ENCODE measurements at regions not wholly inside any gene's neighbourhood (a gene's known extent, or its start where the extent isn't known, plus 50 kb on each side); places are given as distances from the start of the nearest gene placed in this dataset.

DNA sequence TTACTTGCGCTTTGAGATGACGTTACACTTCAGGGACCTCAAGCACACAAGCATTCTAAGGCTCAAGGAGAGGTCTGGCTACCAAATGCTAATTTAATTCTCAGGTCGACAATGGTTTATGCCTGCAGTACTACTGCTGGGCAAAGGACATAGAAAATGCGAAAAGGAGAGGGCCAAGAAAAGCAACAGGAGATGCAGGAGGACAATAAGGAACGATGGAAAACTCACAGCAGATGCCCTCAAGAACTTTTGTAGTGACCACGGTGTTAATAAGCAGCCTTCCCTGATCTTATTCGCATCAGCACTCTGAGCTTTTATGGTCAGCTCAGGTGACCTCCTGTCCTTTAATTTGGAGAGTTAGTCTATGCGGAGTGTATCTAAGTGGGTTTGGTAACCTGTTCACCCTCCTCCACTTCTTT is 146.3 kb downstream of the GPR85 start:
- WGBS, 2 donors (ENCODE audit: low coverage in 1 of 2): 9 to 12% methylated on average over 6 to 8 of the region's 8 CpGs
- Histone ChIP-seq H3K36me3 (no peaks in the 10 kb centered on the region), H3K27ac (peak overlapping the region; percentile 79 to 88 (median 84)), H3K27me3 (no peaks in the 10 kb centered on the region), H3K4me3 (peak overlapping the region; percentile 10 to 88 (median 86)), H3K9me3 (no peaks in the 10 kb centered on the region), H3K4me1 (peaks cover 0 to 34% (median 13%) of the 10 kb centered on the region in 4 donors)
- in situ Hi-C loops (cut with MboI; ENCODE audit: low pct_ligation_motif_present in 1 of 4, low pct_unique_long_range_greater_than_20kb in 1 of 4, low sequenced_read_pairs in 3 of 4): no loop called here
- no peak for DNase-seq
- intact Hi-C loops (cut with DNase I; ENCODE audit: low total_unique reads): no loop called here
- TF ChIP-seq, protein P1, sequence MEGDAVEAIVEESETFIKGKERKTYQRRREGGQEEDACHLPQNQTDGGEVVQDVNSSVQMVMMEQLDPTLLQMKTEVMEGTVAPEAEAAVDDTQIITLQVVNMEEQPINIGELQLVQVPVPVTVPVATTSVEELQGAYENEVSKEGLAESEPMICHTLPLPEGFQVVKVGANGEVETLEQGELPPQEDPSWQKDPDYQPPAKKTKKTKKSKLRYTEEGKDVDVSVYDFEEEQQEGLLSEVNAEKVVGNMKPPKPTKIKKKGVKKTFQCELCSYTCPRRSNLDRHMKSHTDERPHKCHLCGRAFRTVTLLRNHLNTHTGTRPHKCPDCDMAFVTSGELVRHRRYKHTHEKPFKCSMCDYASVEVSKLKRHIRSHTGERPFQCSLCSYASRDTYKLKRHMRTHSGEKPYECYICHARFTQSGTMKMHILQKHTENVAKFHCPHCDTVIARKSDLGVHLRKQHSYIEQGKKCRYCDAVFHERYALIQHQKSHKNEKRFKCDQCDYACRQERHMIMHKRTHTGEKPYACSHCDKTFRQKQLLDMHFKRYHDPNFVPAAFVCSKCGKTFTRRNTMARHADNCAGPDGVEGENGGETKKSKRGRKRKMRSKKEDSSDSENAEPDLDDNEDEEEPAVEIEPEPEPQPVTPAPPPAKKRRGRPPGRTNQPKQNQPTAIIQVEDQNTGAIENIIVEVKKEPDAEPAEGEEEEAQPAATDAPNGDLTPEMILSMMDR (IDR thresholded peaks at IDR 0.05): no peak
- TF ChIP-seq EP300 (IDR thresholded peaks at IDR 0.05; ENCODE audit: low read depth): no peak
- TF ChIP-seq POLR2A (IDR thresholded peaks at IDR 0.05): no peak
- TF ChIP-seq POLR2AphosphoS5 (IDR thresholded peaks at IDR 0.05): no peak

DNA sequence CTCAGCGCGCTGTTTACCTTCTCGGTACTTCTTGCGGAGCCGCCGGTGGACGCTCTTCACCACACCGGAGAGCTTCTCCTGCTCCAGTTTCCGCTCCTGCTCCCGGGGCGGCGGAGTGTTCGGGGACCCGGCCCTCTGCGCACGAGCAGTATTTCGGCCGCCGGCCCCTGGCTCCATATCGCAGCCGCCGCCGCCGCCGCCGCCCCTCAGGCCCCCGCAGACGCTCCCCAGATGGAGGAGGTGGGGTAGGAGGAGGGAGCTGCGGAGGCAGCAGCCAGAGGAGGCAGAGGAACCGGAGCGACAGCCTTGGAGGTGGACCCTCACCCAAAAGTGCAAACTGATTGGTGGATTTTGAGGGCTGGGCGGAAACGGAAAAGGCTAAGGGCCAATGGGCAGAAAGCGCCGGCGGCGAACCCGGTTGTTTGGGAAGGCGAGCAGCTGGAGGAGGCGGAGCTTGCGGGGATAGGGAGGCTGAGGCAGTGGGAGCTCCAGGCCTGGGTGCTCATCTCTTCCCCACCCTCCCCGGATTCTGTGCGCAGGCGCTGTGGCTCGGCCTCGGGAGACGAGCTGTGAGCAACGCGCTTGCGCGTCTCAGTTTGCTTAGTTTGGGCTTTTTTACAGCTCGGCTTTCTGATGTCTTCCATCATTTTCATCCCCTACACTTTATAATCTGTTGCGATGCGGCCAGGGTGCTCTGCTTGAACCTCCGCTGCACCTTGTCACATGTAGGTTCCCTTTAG is 146.9 kb downstream of the GPR85 start:
- WGBS, 2 donors (ENCODE audit: low coverage in 1 of 2): 0 to 1% methylated on average over 5 to 48 of the region's 55 CpGs
- in situ Hi-C loops (cut with MboI; ENCODE audit: low pct_ligation_motif_present in 1 of 4, low pct_unique_long_range_greater_than_20kb in 1 of 4, low sequenced_read_pairs in 3 of 4) (no loop called here), intact Hi-C loops (cut with DNase I; ENCODE audit: low total_unique reads) (no loop called here)
- Histone ChIP-seq H3K4me1 (peaks cover 0 to 34% (median 13%) of the 10 kb centered on the region in 4 donors), H3K36me3 (no peaks in the 10 kb centered on the region), H3K27ac (peak overlapping the region; percentile 79 to 88 (median 84)), H3K9me3 (no peaks in the 10 kb centered on the region), H3K27me3 (no peaks in the 10 kb centered on the region), H3K4me3 (peak overlapping the region; percentile 69 to 88 (median 86))
- TF ChIP-seq POLR2AphosphoS5 (IDR thresholded peaks at IDR 0.05) (peak in 2 of 3 donors; percentile 66 to 68), POLR2A (IDR thresholded peaks at IDR 0.05) (peak; percentile 54), EP300 (IDR thresholded peaks at IDR 0.05; ENCODE audit: low read depth) (no peak)
- DNase-seq: peak; percentile 100

DNA sequence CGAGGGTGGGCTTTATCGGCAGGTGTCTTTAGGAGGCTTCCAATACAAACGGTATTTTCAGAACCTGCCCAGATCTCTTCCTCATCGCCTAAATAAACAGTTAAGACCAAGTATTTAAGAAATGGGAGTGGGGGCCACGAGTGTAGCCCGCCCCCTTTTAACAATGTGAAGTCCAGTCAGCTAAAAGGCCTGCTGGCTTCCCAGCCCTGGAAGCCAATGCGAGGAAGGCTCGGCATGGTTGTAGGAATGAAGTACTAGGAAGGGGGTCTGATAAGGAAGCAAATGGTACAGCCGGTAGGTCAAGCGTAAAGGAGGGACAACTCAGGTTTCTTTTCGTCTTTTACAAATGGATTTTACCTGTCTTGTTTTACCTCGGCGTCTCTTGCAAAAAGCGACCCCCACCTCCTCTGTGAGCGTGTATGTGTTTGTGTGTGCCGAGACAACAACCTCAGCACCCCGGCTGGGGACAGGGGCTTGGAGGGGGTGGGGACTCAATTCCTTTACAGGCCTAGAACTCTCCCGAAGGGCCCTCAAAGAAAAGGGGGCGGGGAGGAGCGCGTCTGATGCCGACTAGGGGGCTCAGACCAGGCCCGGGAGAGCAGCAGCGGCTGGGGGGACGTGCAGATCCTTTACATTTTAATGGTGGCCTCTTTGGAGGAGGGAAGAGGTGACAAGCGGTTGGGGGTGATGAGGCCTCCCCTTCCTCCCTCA is 147.6 kb downstream of the GPR85 start:
- Histone ChIP-seq H3K27me3 (no peaks in the 10 kb centered on the region), H3K4me1 (peaks cover 0 to 34% (median 13%) of the 10 kb centered on the region in 4 donors), H3K36me3 (no peaks in the 10 kb centered on the region), H3K9me3 (no peaks in the 10 kb centered on the region), H3K4me3 (peak overlapping the region; percentile 69 to 88 (median 86)), H3K27ac (peak overlapping the region; percentile 79 to 88 (median 84))
- in situ Hi-C loops (cut with MboI; ENCODE audit: low pct_ligation_motif_present in 1 of 4, low pct_unique_long_range_greater_than_20kb in 1 of 4, low sequenced_read_pairs in 3 of 4): no loop called here
- peak; percentile 16 for DNase-seq
- intact Hi-C loops (cut with DNase I; ENCODE audit: low total_unique reads): no loop called here
- TF ChIP-seq POLR2AphosphoS5 (IDR thresholded peaks at IDR 0.05) (no peak), POLR2A (IDR thresholded peaks at IDR 0.05) (no peak)
- WGBS, 2 donors (ENCODE audit: low coverage in 1 of 2): 0 to 2% methylated on average over 5 to 25 of the region's 26 CpGs

DNA sequence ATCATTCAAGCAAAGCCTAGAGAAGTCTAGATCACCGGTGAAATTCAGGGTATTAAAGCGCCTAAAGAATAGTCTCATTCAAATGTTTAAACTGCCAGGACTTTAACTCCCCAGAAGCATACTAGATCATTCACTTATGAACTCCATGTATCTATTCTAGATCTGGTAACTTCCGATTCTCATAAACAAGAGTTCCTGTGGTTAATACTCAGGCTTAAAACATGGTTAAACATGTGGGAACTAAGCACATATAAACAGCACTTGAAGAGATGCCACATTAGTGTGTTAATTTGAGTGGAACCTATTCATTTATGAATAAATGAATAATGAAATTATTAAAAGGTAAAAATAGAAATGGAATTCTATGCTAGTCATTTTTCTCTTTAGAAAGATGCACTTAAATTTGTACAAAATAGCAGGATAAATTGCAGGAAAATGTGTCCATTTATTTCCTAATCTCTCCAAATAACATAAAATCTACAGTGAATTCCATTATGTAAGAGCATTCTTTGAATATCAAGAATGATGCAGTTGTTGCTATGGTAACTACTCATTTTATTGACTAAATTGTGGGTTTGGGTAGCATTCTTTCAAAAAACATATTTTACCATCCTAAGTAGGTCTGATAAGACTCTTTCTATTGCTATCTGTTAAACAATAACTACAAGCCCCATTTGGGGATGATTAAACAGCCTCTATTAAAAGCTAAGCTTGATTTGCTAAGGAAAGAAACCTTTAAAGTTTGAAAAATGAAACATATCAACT is 147.6 kb upstream of the TMEM168 start:
- H3K4me1 ChIP-seq: peaks cover 0 to 34% (median 13%) of the 10 kb centered on the region in 4 donors
- no peak for TF ChIP-seq EP300 (IDR thresholded peaks at IDR 0.05; ENCODE audit: low read depth)
- no peak for TF ChIP-seq POLR2A (IDR thresholded peaks at IDR 0.05)
- TF ChIP-seq, protein P1 (IDR thresholded peaks at IDR 0.05): no peak
- TF ChIP-seq POLR2AphosphoS5 (IDR thresholded peaks at IDR 0.05): no peak
- H3K27ac ChIP-seq: no peak overlapping the region
- H3K27me3 ChIP-seq: no peaks in the 10 kb centered on the region
- DNase-seq: no peak
- peak overlapping the region in 1 of 4 donors; percentile 86 for H3K4me3 ChIP-seq
- intact Hi-C loops (cut with DNase I; ENCODE audit: low total_unique reads) (no loop called here), in situ Hi-C loops (cut with MboI; ENCODE audit: low pct_ligation_motif_present in 1 of 4, low pct_unique_long_range_greater_than_20kb in 1 of 4, low sequenced_read_pairs in 3 of 4) (no loop called here)
- no peaks in the 10 kb centered on the region for H3K9me3 ChIP-seq
- H3K36me3 ChIP-seq: no peaks in the 10 kb centered on the region
- 61 to 82% methylated on average over 2 to 3 of the region's 3 CpGs for WGBS, 2 donors (ENCODE audit: low coverage in 1 of 2)
